ENCODE measurements at regions not wholly inside any gene's neighbourhood (a gene's known extent, or its start where the extent isn't known, plus 50 kb on each side); places are given as distances from the start of the nearest gene placed in this dataset.

- Histone ChIP-seq H3K4me3 (ENCODE audit: low read depth, low read length) (no peak overlapping the region), H2AFZ (no peak overlapping the region), H3K27me3 (ENCODE audit: control insufficient read depth, insufficient read depth, low read length) (no peaks in the 10 kb centered on the region), H3K27ac (no peak overlapping the region), H3K79me2 (no peaks in the 10 kb centered on the region), H3K4me1 (no peaks in the 10 kb centered on the region), H3K4me2 (ENCODE audit: low read length) (no peak overlapping the region), H3K9me3 (ENCODE audit: control insufficient read depth, low read length) (no peaks in the 10 kb centered on the region), H3K9ac (no peak overlapping the region), H3K36me3 (ENCODE audit: control insufficient read depth, insufficient read depth, low read length) (no peaks in the 10 kb centered on the region)
- TF ChIP-seq CTCF (IDR thresholded peaks at IDR 0.05), result no peak
These were observed 375.3 kb downstream of the MAFB start for GRCh38 chr20:40313730-40314129.

- Histone ChIP-seq H3K27me3 (ENCODE audit: control insufficient read depth, insufficient read depth, low read length) (no peaks in the 10 kb centered on the region), H3K4me1 (no peaks in the 10 kb centered on the region), H3K36me3 (ENCODE audit: control insufficient read depth, insufficient read depth, low read length) (no peaks in the 10 kb centered on the region), H3K4me2 (ENCODE audit: low read length) (no peak overlapping the region), H3K27ac (no peak overlapping the region), H3K9ac (no peak overlapping the region), H3K4me3 (ENCODE audit: low read depth, low read length) (no peak overlapping the region), H3K79me2 (no peaks in the 10 kb centered on the region), H2AFZ (no peak overlapping the region), H3K9me3 (ENCODE audit: control insufficient read depth, low read length) (no peaks in the 10 kb centered on the region)
- TF ChIP-seq CTCF (IDR thresholded peaks at IDR 0.05), result no peak
These were observed 379.3 kb downstream of the MAFB start for GRCh38 chr20:40309731-40310130.

- no peak overlapping the region for H3K4me3 ChIP-seq (ENCODE audit: low read depth, low read length)
- no peaks in the 10 kb centered on the region for H3K79me2 ChIP-seq
- no peaks in the 10 kb centered on the region for H3K27me3 ChIP-seq (ENCODE audit: control insufficient read depth, insufficient read depth, low read length)
- no peak for TF ChIP-seq CTCF (IDR thresholded peaks at IDR 0.05)
- H3K9me3 ChIP-seq (ENCODE audit: control insufficient read depth, low read length), result no peaks in the 10 kb centered on the region
- no peaks in the 10 kb centered on the region for H3K36me3 ChIP-seq (ENCODE audit: control insufficient read depth, insufficient read depth, low read length)
- H3K9ac ChIP-seq, result no peak overlapping the region
- H2AFZ ChIP-seq, result no peak overlapping the region
- H3K4me1 ChIP-seq, result no peaks in the 10 kb centered on the region
- no peak overlapping the region for H3K27ac ChIP-seq
- H3K4me2 ChIP-seq (ENCODE audit: low read length), result no peak overlapping the region
These were observed 381.0 kb downstream of the MAFB start for GRCh38 chr20:40307997-40308396.

GRCh38 chr20:40307268-40307667, 381.8 kb downstream of the MAFB start:
- Histone ChIP-seq H3K9ac (no peak overlapping the region), H3K27ac (no peak overlapping the region), H3K36me3 (ENCODE audit: control insufficient read depth, insufficient read depth, low read length) (no peaks in the 10 kb centered on the region), H3K27me3 (ENCODE audit: control insufficient read depth, insufficient read depth, low read length) (no peaks in the 10 kb centered on the region), H3K9me3 (ENCODE audit: control insufficient read depth, low read length) (no peaks in the 10 kb centered on the region), H3K79me2 (no peaks in the 10 kb centered on the region), H2AFZ (no peak overlapping the region), H3K4me1 (no peaks in the 10 kb centered on the region), H3K4me3 (ENCODE audit: low read depth, low read length) (no peak overlapping the region), H3K4me2 (ENCODE audit: low read length) (no peak overlapping the region)
- no peak for TF ChIP-seq CTCF (IDR thresholded peaks at IDR 0.05)

GRCh38 chr20:40305303-40305702, 383.7 kb downstream of the MAFB start:
- H3K79me2 ChIP-seq, result no peaks in the 10 kb centered on the region
- H3K9me3 ChIP-seq (ENCODE audit: control insufficient read depth, low read length), result no peaks in the 10 kb centered on the region
- H3K27ac ChIP-seq, result no peak overlapping the region
- no peaks in the 10 kb centered on the region for H3K4me1 ChIP-seq
- H2AFZ ChIP-seq, result no peak overlapping the region
- no peaks in the 10 kb centered on the region for H3K36me3 ChIP-seq (ENCODE audit: control insufficient read depth, insufficient read depth, low read length)
- H3K9ac ChIP-seq, result no peak overlapping the region
- no peak overlapping the region for H3K4me3 ChIP-seq (ENCODE audit: low read depth, low read length)
- H3K4me2 ChIP-seq (ENCODE audit: low read length), result no peak overlapping the region
- no peak for TF ChIP-seq CTCF (IDR thresholded peaks at IDR 0.05)
- no peaks in the 10 kb centered on the region for H3K27me3 ChIP-seq (ENCODE audit: control insufficient read depth, insufficient read depth, low read length)

Data from parathyroid adenoma (tissue), 2 donors.